Glutamatergic neuron (in vitro differentiated cells): ENCODE measurements at regions not wholly inside any gene's neighbourhood (a gene's known extent, or its start where the extent isn't known, plus 50 kb on each side); places are given as distances from the start of the nearest gene placed in this dataset.

Experiments used
- DNase-seq: peaks from one replicate; pipeline ENCODE4 v3.0.0; 2022
- H3K27ac Mint-ChIP-seq: one replicate; pipeline ENCODE4 v1.8.0; 2020; ENCODE audit warnings: mild to moderate bottlenecking, mixed read lengths, inconsistent platforms; ENCODE audit not compliant: unreplicated experiment
- H3K27me3 Mint-ChIP-seq: one replicate; pipeline ENCODE4 v1.8.0; 2020; ENCODE audit warnings: mild to moderate bottlenecking, moderate library complexity, mixed read lengths, inconsistent platforms; ENCODE audit not compliant: unreplicated experiment
- H3K36me3 Mint-ChIP-seq: one replicate; pipeline ENCODE4 v1.8.0; 2020; ENCODE audit warnings: mild to moderate bottlenecking, mixed read lengths, inconsistent platforms; ENCODE audit not compliant: unreplicated experiment
- H3K4me1 Mint-ChIP-seq: one replicate; pipeline ENCODE4 v1.8.0; 2020; ENCODE audit warnings: mild to moderate bottlenecking, low read depth, mixed read lengths, inconsistent platforms; ENCODE audit not compliant: unreplicated experiment
- H3K4me3 Mint-ChIP-seq: one replicate; pipeline ENCODE4 v1.8.0; 2020; ENCODE audit warnings: mild to moderate bottlenecking, mixed read lengths, inconsistent platforms; ENCODE audit not compliant: unreplicated experiment
- H3K9me3 Mint-ChIP-seq: one replicate; pipeline ENCODE4 v1.8.0; 2020; ENCODE audit warnings: mild to moderate bottlenecking, moderate library complexity, mixed read lengths, inconsistent platforms; ENCODE audit not compliant: unreplicated experiment
- TF ChIP-seq, protein P1 (sequence below): fragments of 200-600 bp; sonication (generic); IDR thresholded peaks from one replicate; pipeline ENCODE4 v1.5.0; 2021; ENCODE audit not compliant: partially characterized antibody, unreplicated experiment

DNA sequence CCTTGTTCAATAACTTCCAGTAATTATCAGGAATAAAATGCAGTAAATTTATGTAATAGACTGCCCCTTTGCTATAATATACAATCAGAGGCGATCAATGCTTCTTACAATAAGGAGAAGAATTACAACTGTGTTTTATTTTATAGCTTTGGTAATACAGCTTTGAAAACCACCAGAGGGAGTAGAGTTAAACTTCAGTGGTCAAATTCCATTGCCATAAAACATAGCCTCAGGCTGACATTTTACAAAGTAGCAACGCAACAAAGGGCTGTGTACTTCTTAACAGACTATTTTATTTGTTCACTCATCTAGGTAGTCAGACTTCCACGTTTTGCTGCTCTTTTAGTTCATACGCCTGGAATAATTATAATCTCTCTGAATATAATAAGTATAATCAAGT lies 58.5 kb downstream of the TEX13C start:
- Mint-ChIP-seq H3K36me3 (no peaks in the 10 kb centered on the region), H3K27ac (no peak overlapping the region), H3K9me3 (no peaks in the 10 kb centered on the region), H3K4me1 (no peaks in the 10 kb centered on the region), H3K4me3 (no peak overlapping the region), H3K27me3 (no peaks in the 10 kb centered on the region)
- no peak for DNase-seq
- TF ChIP-seq, protein P1, sequence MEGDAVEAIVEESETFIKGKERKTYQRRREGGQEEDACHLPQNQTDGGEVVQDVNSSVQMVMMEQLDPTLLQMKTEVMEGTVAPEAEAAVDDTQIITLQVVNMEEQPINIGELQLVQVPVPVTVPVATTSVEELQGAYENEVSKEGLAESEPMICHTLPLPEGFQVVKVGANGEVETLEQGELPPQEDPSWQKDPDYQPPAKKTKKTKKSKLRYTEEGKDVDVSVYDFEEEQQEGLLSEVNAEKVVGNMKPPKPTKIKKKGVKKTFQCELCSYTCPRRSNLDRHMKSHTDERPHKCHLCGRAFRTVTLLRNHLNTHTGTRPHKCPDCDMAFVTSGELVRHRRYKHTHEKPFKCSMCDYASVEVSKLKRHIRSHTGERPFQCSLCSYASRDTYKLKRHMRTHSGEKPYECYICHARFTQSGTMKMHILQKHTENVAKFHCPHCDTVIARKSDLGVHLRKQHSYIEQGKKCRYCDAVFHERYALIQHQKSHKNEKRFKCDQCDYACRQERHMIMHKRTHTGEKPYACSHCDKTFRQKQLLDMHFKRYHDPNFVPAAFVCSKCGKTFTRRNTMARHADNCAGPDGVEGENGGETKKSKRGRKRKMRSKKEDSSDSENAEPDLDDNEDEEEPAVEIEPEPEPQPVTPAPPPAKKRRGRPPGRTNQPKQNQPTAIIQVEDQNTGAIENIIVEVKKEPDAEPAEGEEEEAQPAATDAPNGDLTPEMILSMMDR, result no peak

DNA sequence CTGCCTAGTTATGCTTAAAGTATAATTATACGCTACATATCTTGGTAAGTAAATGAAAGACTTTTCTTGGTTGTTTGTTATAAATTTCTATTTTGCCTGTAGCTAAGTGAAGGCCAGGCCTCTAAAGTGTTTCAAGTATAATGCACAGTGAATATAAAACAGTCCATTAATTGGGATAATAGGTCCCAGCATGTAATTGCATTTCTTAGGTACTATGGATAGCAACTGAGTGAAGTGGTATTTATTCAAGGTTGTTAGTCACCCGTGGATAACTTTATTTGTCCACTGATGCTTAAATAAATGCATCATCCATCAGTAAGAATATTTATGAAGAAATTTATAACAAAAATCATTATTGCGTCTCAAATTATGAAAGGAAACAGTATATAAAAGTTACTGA lies 59.1 kb downstream of the TEX13C start:
- no peaks in the 10 kb centered on the region for H3K4me1 Mint-ChIP-seq
- H3K4me3 Mint-ChIP-seq, result no peak overlapping the region

DNA sequence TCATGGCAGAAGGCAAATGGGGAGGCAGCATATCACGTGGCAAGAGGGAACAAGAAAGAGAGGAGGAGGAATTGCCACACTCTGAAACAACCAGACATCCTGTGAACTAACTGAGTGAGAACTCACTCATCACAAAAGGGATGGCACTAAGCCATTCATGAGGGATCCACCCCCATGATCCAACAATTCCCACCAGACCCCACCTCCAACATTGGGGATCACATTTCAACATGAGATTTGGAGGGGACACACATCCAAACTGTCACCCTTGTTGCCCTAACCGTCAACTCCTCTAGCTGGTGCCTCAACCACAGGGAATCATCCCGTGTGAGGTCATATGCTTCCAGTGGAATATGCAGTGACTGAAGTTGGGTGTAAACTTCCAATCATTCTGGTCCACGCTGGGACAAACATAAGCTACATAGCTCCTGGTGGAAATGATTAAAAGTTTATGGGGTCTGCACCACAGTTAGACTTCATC lies 62.5 kb downstream of the TEX13C start:
- TF ChIP-seq, protein P1, result no peak
- H3K4me1 Mint-ChIP-seq, result no peaks in the 10 kb centered on the region
- no peak overlapping the region for H3K4me3 Mint-ChIP-seq
- no peaks in the 10 kb centered on the region for H3K9me3 Mint-ChIP-seq
- no peak for DNase-seq
- no peaks in the 10 kb centered on the region for H3K36me3 Mint-ChIP-seq
- no peaks in the 10 kb centered on the region for H3K27me3 Mint-ChIP-seq
- no peak overlapping the region for H3K27ac Mint-ChIP-seq

More for the DNA sequence above, 59.1 kb downstream of the TEX13C start:
- no peak for DNase-seq
- H3K27me3 Mint-ChIP-seq, result no peaks in the 10 kb centered on the region
- no peaks in the 10 kb centered on the region for H3K36me3 Mint-ChIP-seq
- no peak overlapping the region for H3K27ac Mint-ChIP-seq
- no peaks in the 10 kb centered on the region for H3K9me3 Mint-ChIP-seq
- TF ChIP-seq, protein P1, result no peak

DNA sequence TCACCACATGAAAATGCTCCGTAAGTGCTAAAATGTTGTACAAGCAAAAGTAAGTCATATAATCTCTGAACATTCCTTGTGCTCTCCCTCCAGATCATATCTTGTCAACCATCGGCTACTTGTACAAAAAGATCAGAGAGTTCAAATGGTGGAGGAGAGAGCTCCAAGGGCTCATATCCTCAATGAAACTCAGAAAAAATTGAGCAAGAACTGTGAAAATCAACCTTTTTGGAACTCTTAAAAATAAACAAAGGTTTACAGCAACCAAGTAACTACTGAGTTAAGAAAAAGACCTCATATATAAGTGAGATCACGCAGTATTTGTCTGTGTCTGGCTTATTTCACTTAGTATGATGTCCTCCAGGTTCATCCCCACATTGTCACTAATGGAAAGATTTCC lies 63.2 kb downstream of the TEX13C start:
- no peak overlapping the region for H3K27ac Mint-ChIP-seq
- DNase-seq, result no peak
- H3K36me3 Mint-ChIP-seq, result no peaks in the 10 kb centered on the region
- TF ChIP-seq, protein P1, result no peak
- H3K9me3 Mint-ChIP-seq, result no peaks in the 10 kb centered on the region
- H3K4me1 Mint-ChIP-seq, result no peaks in the 10 kb centered on the region
- H3K4me3 Mint-ChIP-seq, result no peak overlapping the region
- no peaks in the 10 kb centered on the region for H3K27me3 Mint-ChIP-seq

DNA sequence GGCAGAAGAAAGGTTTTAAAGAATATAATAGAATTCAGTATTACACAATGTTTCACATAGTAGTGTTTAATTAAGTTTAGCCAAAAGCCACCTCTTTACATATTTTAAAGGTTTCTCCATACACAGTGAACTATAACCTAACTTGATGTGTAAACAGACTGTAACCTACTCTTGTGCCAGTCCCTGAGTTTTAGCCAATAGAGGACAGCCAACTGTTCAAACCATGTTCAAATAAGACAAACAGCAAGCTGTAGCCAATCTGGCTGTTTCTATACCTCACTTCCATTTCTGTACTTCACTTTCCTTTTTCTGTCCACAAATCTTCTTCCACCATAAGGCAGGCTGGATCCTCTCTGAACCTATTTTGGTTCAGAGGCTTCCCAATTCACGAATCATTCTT lies 65.2 kb downstream of the TEX13C start:
- H3K4me1 Mint-ChIP-seq, result no peaks in the 10 kb centered on the region
- no peaks in the 10 kb centered on the region for H3K36me3 Mint-ChIP-seq
- no peak overlapping the region for H3K27ac Mint-ChIP-seq
- no peak for DNase-seq
- peaks cover 3% of the 10 kb centered on the region for H3K9me3 Mint-ChIP-seq
- TF ChIP-seq, protein P1, result no peak
- no peak overlapping the region for H3K4me3 Mint-ChIP-seq
- H3K27me3 Mint-ChIP-seq, result no peaks in the 10 kb centered on the region
